BE2C (cell line): ENCODE measurements at regions not wholly inside any gene's neighbourhood (a gene's known extent, or its start where the extent isn't known, plus 50 kb on each side); places are given as distances from the start of the nearest gene placed in this dataset.

ENCODE experiments used
- DNase-seq: peaks from one replicate; pipeline ENCODE4 v3.0.0-alpha.2; 2020
- H3K27me3 ChIP-seq: fragments of 250-450 bp; sonication (Bioruptor Pico); 2 replicates; pipeline ENCODE4 v1.5.1; 2020; ENCODE audit warnings: mild to moderate bottlenecking
- H3K36me3 ChIP-seq: fragments of 250-450 bp; sonication (Bioruptor Pico); 2 replicates; pipeline ENCODE4 v1.5.1; 2020; ENCODE audit warnings: mild to moderate bottlenecking
- H3K4me1 ChIP-seq: fragments of 250-450 bp; sonication (Bioruptor Pico); 2 replicates; pipeline ENCODE4 v1.5.1; 2020
- H3K4me3 ChIP-seq: 2 replicates; pipeline ENCODE4 v1.5.1; 2011; ENCODE audit warnings: low read depth, low read length
- H3K9me3 ChIP-seq: fragments of 250-450 bp; sonication (Bioruptor Pico); 2 replicates; pipeline ENCODE4 v1.5.1; 2020
- TF ChIP-seq, protein P1 (sequence below): IDR thresholded peaks from 2 replicates; pipeline ENCODE4 v1.5.1; 2012; ENCODE audit warnings: mild to moderate bottlenecking, low read depth, low read length

DNA sequence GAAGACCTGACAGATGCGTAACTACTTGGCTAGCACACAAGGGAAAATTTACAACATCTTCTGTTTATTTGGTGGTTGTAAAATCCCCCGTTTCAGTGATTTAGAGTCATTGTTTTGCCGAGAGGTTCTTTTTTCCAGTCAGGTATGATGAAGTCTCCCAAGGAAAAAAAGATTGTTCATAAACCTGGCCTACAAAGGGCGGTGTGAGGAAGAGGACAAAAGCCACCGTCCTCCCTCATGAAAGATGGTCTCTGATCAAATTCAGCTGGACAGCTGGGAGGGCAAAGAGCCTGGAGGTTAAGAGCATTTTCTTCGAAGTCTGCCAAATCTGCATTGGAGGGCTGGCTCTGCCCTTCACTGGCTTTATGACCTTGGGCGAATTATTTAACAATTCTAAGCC, 419.9 kb downstream of the HAPSTR1 start:
- no peak for DNase-seq
- H3K27me3 ChIP-seq = no peaks in the 10 kb centered on the region
- H3K36me3 ChIP-seq = no peaks in the 10 kb centered on the region
- no peak overlapping the region for H3K4me3 ChIP-seq
- no peaks in the 10 kb centered on the region for H3K4me1 ChIP-seq
- TF ChIP-seq, protein P1, sequence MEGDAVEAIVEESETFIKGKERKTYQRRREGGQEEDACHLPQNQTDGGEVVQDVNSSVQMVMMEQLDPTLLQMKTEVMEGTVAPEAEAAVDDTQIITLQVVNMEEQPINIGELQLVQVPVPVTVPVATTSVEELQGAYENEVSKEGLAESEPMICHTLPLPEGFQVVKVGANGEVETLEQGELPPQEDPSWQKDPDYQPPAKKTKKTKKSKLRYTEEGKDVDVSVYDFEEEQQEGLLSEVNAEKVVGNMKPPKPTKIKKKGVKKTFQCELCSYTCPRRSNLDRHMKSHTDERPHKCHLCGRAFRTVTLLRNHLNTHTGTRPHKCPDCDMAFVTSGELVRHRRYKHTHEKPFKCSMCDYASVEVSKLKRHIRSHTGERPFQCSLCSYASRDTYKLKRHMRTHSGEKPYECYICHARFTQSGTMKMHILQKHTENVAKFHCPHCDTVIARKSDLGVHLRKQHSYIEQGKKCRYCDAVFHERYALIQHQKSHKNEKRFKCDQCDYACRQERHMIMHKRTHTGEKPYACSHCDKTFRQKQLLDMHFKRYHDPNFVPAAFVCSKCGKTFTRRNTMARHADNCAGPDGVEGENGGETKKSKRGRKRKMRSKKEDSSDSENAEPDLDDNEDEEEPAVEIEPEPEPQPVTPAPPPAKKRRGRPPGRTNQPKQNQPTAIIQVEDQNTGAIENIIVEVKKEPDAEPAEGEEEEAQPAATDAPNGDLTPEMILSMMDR = no peak
- no peaks in the 10 kb centered on the region for H3K9me3 ChIP-seq

DNA sequence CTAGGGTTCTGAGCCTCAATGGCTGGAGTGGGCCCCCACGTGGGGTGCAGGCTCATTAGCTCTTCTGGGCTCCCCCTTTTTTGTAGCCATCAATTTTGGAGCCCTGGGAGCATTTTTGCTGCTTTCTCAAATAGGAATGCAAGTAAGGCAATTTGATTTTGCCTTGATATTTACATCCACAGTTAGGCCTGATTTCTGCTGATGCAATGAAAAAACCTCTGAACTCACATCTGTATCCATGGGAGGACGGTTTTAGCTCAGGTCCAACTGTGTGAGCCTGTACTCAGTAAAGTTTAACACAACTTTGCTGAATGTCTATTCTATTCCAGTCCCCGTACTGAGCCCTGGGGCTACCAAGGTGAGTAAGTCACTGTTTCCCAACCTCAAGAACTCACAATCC, 425.0 kb downstream of the HAPSTR1 start:
- DNase-seq = no peak
- Histone ChIP-seq H3K4me1 (no peaks in the 10 kb centered on the region), H3K27me3 (no peaks in the 10 kb centered on the region), H3K9me3 (no peaks in the 10 kb centered on the region), H3K36me3 (no peaks in the 10 kb centered on the region), H3K4me3 (no peak overlapping the region)
- TF ChIP-seq, protein P1 = no peak

DNA sequence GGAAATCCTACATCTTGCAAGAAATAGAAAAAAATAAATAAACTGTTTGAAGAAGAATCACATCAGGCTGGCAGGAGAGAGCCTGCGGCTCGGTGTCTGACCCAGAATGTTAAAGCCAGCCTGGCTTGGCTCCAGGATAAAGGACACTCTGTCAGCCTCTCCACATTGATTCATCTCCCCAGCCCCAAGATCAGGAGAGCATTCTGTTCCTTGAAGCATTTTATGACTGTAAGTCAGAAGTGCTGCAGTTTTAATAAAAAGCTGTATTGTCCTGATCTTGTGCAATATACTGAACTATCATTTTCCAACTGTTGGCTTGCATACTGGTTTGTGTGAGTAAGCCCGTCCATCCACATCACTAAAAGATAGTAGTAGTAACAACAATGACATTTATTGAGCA, 426.6 kb downstream of the HAPSTR1 start:
- no peak overlapping the region for H3K4me3 ChIP-seq
- DNase-seq = no peak
- no peaks in the 10 kb centered on the region for H3K27me3 ChIP-seq
- H3K36me3 ChIP-seq = no peaks in the 10 kb centered on the region
- H3K4me1 ChIP-seq = no peaks in the 10 kb centered on the region
- TF ChIP-seq, protein P1 = no peak
- no peaks in the 10 kb centered on the region for H3K9me3 ChIP-seq

DNA sequence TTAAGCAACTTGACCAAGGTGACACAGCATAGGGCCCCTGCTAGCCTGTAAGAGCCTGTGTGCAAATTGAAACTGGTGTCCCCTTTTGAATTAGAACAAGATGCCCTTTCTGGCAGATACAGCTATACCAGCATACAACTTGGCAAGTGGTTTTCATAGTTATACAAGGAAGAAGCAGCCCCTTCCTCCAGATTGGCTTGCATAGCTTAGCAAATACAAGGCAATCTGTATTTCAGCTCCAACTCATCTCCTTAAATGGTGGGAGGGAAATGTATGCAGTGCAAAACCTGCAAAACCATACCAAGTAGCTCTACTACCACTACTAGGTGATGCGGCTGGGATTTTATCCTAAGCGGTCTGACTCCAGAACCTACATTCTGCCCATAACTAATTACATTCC, 427.1 kb downstream of the HAPSTR1 start:
- Histone ChIP-seq H3K36me3 (no peaks in the 10 kb centered on the region), H3K4me3 (no peak overlapping the region), H3K9me3 (no peaks in the 10 kb centered on the region), H3K27me3 (no peaks in the 10 kb centered on the region), H3K4me1 (no peaks in the 10 kb centered on the region)
- DNase-seq = no peak
- TF ChIP-seq, protein P1 = no peak

DNA sequence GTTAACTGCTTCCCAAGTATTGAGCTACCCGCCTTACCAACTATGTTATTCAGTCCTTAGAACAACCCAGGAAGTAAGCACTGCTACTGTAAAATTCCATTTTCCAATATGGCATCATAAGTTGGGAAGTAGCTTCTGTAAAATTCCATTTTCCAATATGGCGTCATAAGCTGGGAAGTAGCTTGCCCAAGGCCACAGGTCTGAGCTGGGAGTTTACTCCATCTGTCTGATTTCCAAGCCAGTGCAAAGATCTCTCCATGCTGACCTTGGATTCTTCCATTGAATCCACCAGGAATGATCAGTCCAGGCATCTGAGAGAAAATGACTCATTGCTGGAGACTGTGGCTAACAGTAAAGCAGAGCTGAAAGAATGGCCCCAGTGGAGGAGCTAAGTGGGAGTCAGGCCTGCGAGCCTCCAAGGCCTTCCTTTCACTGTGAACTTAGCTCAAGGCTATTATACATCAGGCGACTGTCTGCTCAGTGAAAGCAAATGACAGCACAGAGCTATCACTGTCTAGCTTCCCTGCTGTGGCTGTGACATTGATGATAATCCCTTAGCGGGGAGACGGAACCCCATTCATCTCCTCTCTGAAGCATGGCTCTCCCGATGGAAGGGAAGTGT, 430.4 kb downstream of the HAPSTR1 start:
- DNase-seq = no peak
- H3K36me3 ChIP-seq = no peaks in the 10 kb centered on the region

DNA sequence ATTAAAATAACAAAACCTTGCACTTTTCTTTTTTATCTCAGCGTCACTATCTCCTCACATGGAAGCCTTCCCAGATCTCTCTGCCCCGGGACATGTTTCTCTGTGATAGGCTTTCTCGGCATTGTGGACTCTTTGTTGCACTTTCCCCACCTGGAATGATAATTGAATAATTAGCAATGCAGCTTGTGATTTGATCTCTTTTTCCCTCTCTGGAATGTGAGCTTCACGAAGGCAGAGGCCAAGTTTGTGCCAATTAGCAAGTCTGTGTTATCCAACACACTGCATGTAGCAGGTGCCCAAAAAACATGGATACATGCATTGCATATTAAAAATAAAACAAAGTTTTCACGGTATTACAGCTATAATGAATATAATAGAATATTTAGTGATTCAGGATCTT, 431.2 kb downstream of the HAPSTR1 start:
- no peaks in the 10 kb centered on the region for H3K36me3 ChIP-seq
- TF ChIP-seq, protein P1 = no peak
- H3K4me3 ChIP-seq = no peak overlapping the region
- no peaks in the 10 kb centered on the region for H3K4me1 ChIP-seq
- H3K9me3 ChIP-seq = no peaks in the 10 kb centered on the region
- DNase-seq = no peak
- no peaks in the 10 kb centered on the region for H3K27me3 ChIP-seq

More for the DNA sequence above, 430.4 kb downstream of the HAPSTR1 start:
- no peak overlapping the region for H3K4me3 ChIP-seq
- no peaks in the 10 kb centered on the region for H3K9me3 ChIP-seq
- H3K4me1 ChIP-seq = no peaks in the 10 kb centered on the region
- no peaks in the 10 kb centered on the region for H3K27me3 ChIP-seq
- TF ChIP-seq, protein P1 = no peak
